Activated T-cell treated with anti-CD3 and anti-CD28 coated beads, Interleukin-2, amount 50 U/mL, for 4 hours (primary cell): ENCODE measurements at regions not wholly inside any gene's neighbourhood (a gene's known extent, or its start where the extent isn't known, plus 50 kb on each side); places are given as distances from the start of the nearest gene placed in this dataset.

ENCODE experiments used
- ATAC-seq, 2 donors: fragments of 200-7000 bp; cut with Tn5 transposase; one replicate each; pipeline ENCODE4 v1.10.0; 2021
- DNase-seq: peaks from one replicate; pipeline ENCODE4 v3.0.0-alpha.2; 2020
- H3K27me3 Mint-ChIP-seq: one replicate; pipeline ENCODE4 v1.8.0; 2021; ENCODE audit warnings: low read depth, mixed read lengths
- H3K36me3 Mint-ChIP-seq: one replicate; pipeline ENCODE4 v1.8.0; 2022; ENCODE audit warnings: mixed read lengths; ENCODE audit not compliant: insufficient read depth
- H3K4me1 Mint-ChIP-seq: one replicate; pipeline ENCODE4 v1.8.0; 2021; ENCODE audit warnings: low read depth, mixed read lengths
- H3K4me3 Mint-ChIP-seq: one replicate; pipeline ENCODE4 v1.8.0; 2021; ENCODE audit warnings: mild to moderate bottlenecking, moderate library complexity, mixed read lengths
- H3K9me3 Mint-ChIP-seq: one replicate; pipeline ENCODE4 v1.8.0; 2021; ENCODE audit warnings: mixed read lengths

GRCh38 chr5:21244982-21245381, 1257.0 kb upstream of the CDH18 start:
- H3K4me1 Mint-ChIP-seq, result no peaks in the 10 kb centered on the region
- H3K27me3 Mint-ChIP-seq, result no peaks in the 10 kb centered on the region
- ATAC-seq (no peak), DNase-seq (no peak)
- H3K9me3 Mint-ChIP-seq, result peaks cover 3% of the 10 kb centered on the region
- H3K36me3 Mint-ChIP-seq, result no peaks in the 10 kb centered on the region
- H3K4me3 Mint-ChIP-seq, result no peak overlapping the region

GRCh38 chr5:21238786-21239185, 1250.8 kb upstream of the CDH18 start:
- Mint-ChIP-seq H3K9me3 (peaks cover 5% of the 10 kb centered on the region), H3K27me3 (no peaks in the 10 kb centered on the region), H3K36me3 (no peaks in the 10 kb centered on the region), H3K4me1 (no peaks in the 10 kb centered on the region), H3K4me3 (no peak overlapping the region)
- ATAC-seq, result no peak
- no peak for DNase-seq

GRCh38 chr5:21237461-21237860, 1249.5 kb upstream of the CDH18 start:
- H3K36me3 Mint-ChIP-seq, result no peaks in the 10 kb centered on the region
- no peaks in the 10 kb centered on the region for H3K4me1 Mint-ChIP-seq
- DNase-seq, result no peak
- no peak overlapping the region for H3K4me3 Mint-ChIP-seq
- no peak for ATAC-seq
- H3K27me3 Mint-ChIP-seq, result no peaks in the 10 kb centered on the region
- peaks cover 5% of the 10 kb centered on the region for H3K9me3 Mint-ChIP-seq

GRCh38 chr5:21236971-21237427, 1249.0 kb upstream of the CDH18 start:
- DNase-seq, result no peak
- ATAC-seq, result no peak
- H3K9me3 Mint-ChIP-seq, result peaks cover 5% of the 10 kb centered on the region

GRCh38 chr5:21236104-21236503, 1248.1 kb upstream of the CDH18 start:
- H3K36me3 Mint-ChIP-seq, result no peaks in the 10 kb centered on the region
- no peaks in the 10 kb centered on the region for H3K27me3 Mint-ChIP-seq
- H3K9me3 Mint-ChIP-seq, result peaks cover 5% of the 10 kb centered on the region
- DNase-seq (no peak), ATAC-seq (no peak)
- no peak overlapping the region for H3K4me3 Mint-ChIP-seq
- no peaks in the 10 kb centered on the region for H3K4me1 Mint-ChIP-seq

More at GRCh38 chr5:21236971-21237427, 1249.0 kb upstream of the CDH18 start:
- no peaks in the 10 kb centered on the region for H3K27me3 Mint-ChIP-seq
- H3K4me3 Mint-ChIP-seq, result no peak overlapping the region
- no peaks in the 10 kb centered on the region for H3K36me3 Mint-ChIP-seq
- H3K4me1 Mint-ChIP-seq, result no peaks in the 10 kb centered on the region

GRCh38 chr5:21225223-21226064, 1237.4 kb upstream of the CDH18 start:
- DNase-seq (no peak), ATAC-seq (no peak)
- Mint-ChIP-seq H3K4me3 (no peak overlapping the region), H3K27me3 (no peaks in the 10 kb centered on the region), H3K9me3 (peaks cover 19% of the 10 kb centered on the region), H3K36me3 (no peaks in the 10 kb centered on the region), H3K4me1 (no peaks in the 10 kb centered on the region)

GRCh38 chr5:21221616-21222015, 1233.6 kb upstream of the CDH18 start:
- ATAC-seq (no peak), DNase-seq (no peak)
- H3K36me3 Mint-ChIP-seq, result no peaks in the 10 kb centered on the region
- H3K27me3 Mint-ChIP-seq, result no peaks in the 10 kb centered on the region
- H3K4me3 Mint-ChIP-seq, result no peak overlapping the region
- H3K4me1 Mint-ChIP-seq, result no peaks in the 10 kb centered on the region
- H3K9me3 Mint-ChIP-seq, result peaks cover 12% of the 10 kb centered on the region

- Mint-ChIP-seq H3K27me3 (no peaks in the 10 kb centered on the region), H3K4me3 (no peak overlapping the region), H3K4me1 (no peaks in the 10 kb centered on the region), H3K36me3 (no peaks in the 10 kb centered on the region), H3K9me3 (peaks cover 7% of the 10 kb centered on the region)
- DNase-seq (no peak), ATAC-seq (no peak)
These were observed 1232.0 kb upstream of the CDH18 start for GRCh38 chr5:21219966-21220365.

GRCh38 chr5:21219251-21219650, 1231.3 kb upstream of the CDH18 start:
- no peaks in the 10 kb centered on the region for H3K36me3 Mint-ChIP-seq
- no peaks in the 10 kb centered on the region for H3K4me1 Mint-ChIP-seq
- DNase-seq (no peak), ATAC-seq (no peak)
- no peaks in the 10 kb centered on the region for H3K27me3 Mint-ChIP-seq
- H3K4me3 Mint-ChIP-seq, result no peak overlapping the region
- H3K9me3 Mint-ChIP-seq, result peaks cover 7% of the 10 kb centered on the region

- DNase-seq, result no peak
- H3K27me3 Mint-ChIP-seq, result no peaks in the 10 kb centered on the region
- no peaks in the 10 kb centered on the region for H3K36me3 Mint-ChIP-seq
- no peak for ATAC-seq
- H3K4me3 Mint-ChIP-seq, result no peak overlapping the region
- no peaks in the 10 kb centered on the region for H3K4me1 Mint-ChIP-seq
- H3K9me3 Mint-ChIP-seq, result peaks cover 10% of the 10 kb centered on the region
These were observed 1224.0 kb upstream of the CDH18 start for GRCh38 chr5:21212026-21212425.

- H3K36me3 Mint-ChIP-seq, result no peaks in the 10 kb centered on the region
- no peaks in the 10 kb centered on the region for H3K27me3 Mint-ChIP-seq
- ATAC-seq (no peak), DNase-seq (no peak)
- no peak overlapping the region for H3K4me3 Mint-ChIP-seq
- H3K9me3 Mint-ChIP-seq, result peaks cover 13% of the 10 kb centered on the region
- H3K4me1 Mint-ChIP-seq, result no peaks in the 10 kb centered on the region
These were observed 1221.4 kb upstream of the CDH18 start for GRCh38 chr5:21209409-21209808.

- no peak for ATAC-seq
- Mint-ChIP-seq H3K4me1 (no peaks in the 10 kb centered on the region), H3K9me3 (peaks cover 10% of the 10 kb centered on the region), H3K27me3 (no peaks in the 10 kb centered on the region), H3K4me3 (no peak overlapping the region), H3K36me3 (no peaks in the 10 kb centered on the region)
- DNase-seq, result no peak
These were observed 1211.1 kb upstream of the CDH18 start for GRCh38 chr5:21199087-21199486.

- peaks cover 7% of the 10 kb centered on the region for H3K9me3 Mint-ChIP-seq
- H3K27me3 Mint-ChIP-seq, result no peaks in the 10 kb centered on the region
- no peaks in the 10 kb centered on the region for H3K36me3 Mint-ChIP-seq
- DNase-seq (no peak), ATAC-seq (no peak)
- no peak overlapping the region for H3K4me3 Mint-ChIP-seq
- no peaks in the 10 kb centered on the region for H3K4me1 Mint-ChIP-seq
These were observed 1207.1 kb upstream of the CDH18 start for GRCh38 chr5:21195145-21195544.

- Mint-ChIP-seq H3K36me3 (no peaks in the 10 kb centered on the region), H3K27me3 (no peaks in the 10 kb centered on the region), H3K4me1 (no peaks in the 10 kb centered on the region), H3K4me3 (no peak overlapping the region), H3K9me3 (peaks cover 3% of the 10 kb centered on the region)
- DNase-seq, result no peak
- no peak for ATAC-seq
These were observed 1197.5 kb upstream of the CDH18 start for GRCh38 chr5:21185536-21185935.

GRCh38 chr5:21184581-21184980, 1196.6 kb upstream of the CDH18 start:
- no peak for DNase-seq
- Mint-ChIP-seq H3K27me3 (no peaks in the 10 kb centered on the region), H3K36me3 (no peaks in the 10 kb centered on the region), H3K9me3 (no peaks in the 10 kb centered on the region), H3K4me3 (no peak overlapping the region), H3K4me1 (no peaks in the 10 kb centered on the region)
- no peak for ATAC-seq
